Kidney glomerular epithelial cell (primary cell): ENCODE measurements at regions not wholly inside any gene's neighbourhood (a gene's known extent, or its start where the extent isn't known, plus 50 kb on each side); places are given as distances from the start of the nearest gene placed in this dataset.
"Not testable (repeated sequence)": the region's sequence is repeated elsewhere in the genome, so short reads cannot be mapped to it uniquely, and the experiment has no call there.

Experiments used
- DNase-seq: peaks from one replicate; lab custom pipeline; 2025; lab: John Stamatoyannopoulos, UW

- DNase-seq = not testable (repeated sequence)
These were observed 264.0 kb downstream of the SMARCA2 start for GRCh38 chr9:2279138-2279537.

GRCh38 chr9:2281031-2281802, 266.1 kb downstream of the SMARCA2 start:
- peak; percentile 90 for DNase-seq

GRCh38 chr9:2281803-2282185, 266.6 kb downstream of the SMARCA2 start:
- DNase-seq = peak; percentile 90

GRCh38 chr9:2284770-2285169, 269.6 kb downstream of the SMARCA2 start:
- DNase-seq = no peak

GRCh38 chr9:2285416-2286332, 270.5 kb downstream of the SMARCA2 start:
- no peak for DNase-seq

GRCh38 chr9:2286333-2286705, 271.2 kb downstream of the SMARCA2 start:
- no peak for DNase-seq

GRCh38 chr9:2286825-2287455, 271.8 kb downstream of the SMARCA2 start:
- DNase-seq = no peak

GRCh38 chr9:2288309-2288708, 273.2 kb downstream of the SMARCA2 start:
- no peak for DNase-seq

- peak; percentile 66 for DNase-seq
These were observed 274.1 kb downstream of the SMARCA2 start for GRCh38 chr9:2289263-2289662.

- no peak for DNase-seq
These were observed 275.2 kb downstream of the SMARCA2 start for GRCh38 chr9:2290382-2290781.

- no peak for DNase-seq
These were observed 277.0 kb downstream of the SMARCA2 start for GRCh38 chr9:2291980-2292704.

- no peak for DNase-seq
These were observed 277.6 kb downstream of the SMARCA2 start for GRCh38 chr9:2292733-2293132.

GRCh38 chr9:2297771-2298170, 282.6 kb downstream of the SMARCA2 start:
- DNase-seq = no peak

- no peak for DNase-seq
These were observed 283.1 kb downstream of the SMARCA2 start for GRCh38 chr9:2298217-2298616.

GRCh38 chr9:2299156-2299842, 284.2 kb downstream of the SMARCA2 start:
- DNase-seq = no peak

GRCh38 chr9:2299843-2300205, 284.7 kb downstream of the SMARCA2 start:
- DNase-seq = no peak

- DNase-seq = no peak
These were observed 285.2 kb downstream of the SMARCA2 start for GRCh38 chr9:2300325-2300724.

- no peak for DNase-seq
These were observed 287.5 kb downstream of the SMARCA2 start for GRCh38 chr9:2302606-2303005.

- DNase-seq = no peak
These were observed 287.9 kb downstream of the SMARCA2 start for GRCh38 chr9:2303056-2303455.

- DNase-seq = no peak
These were observed 292.3 kb downstream of the SMARCA2 start for GRCh38 chr9:2307480-2307879.

GRCh38 chr9:2311920-2312319, 296.8 kb downstream of the SMARCA2 start:
- DNase-seq = no peak
